Common myeloid progenitor, CD34-positive (primary cell): ENCODE measurements at regions not wholly inside any gene's neighbourhood (a gene's known extent, or its start where the extent isn't known, plus 50 kb on each side); places are given as distances from the start of the nearest gene placed in this dataset.
A peak's percentile ranks its signal among the peaks of the same experiment; 100 is the strongest.
"Not testable (repeated sequence)": the region's sequence is repeated elsewhere in the genome, so short reads cannot be mapped to it uniquely, and the experiment has no call there.

Source experiments
- CTCF ChIA-PET: fragments of 350-600 bp; sonication (Branson Sonifier 250); formaldehyde crosslinking; loops from one replicate; lab custom pipeline; 2021; ENCODE audit warnings: antibody characterized with exemption; lab: Charles Lee
- POLR2A ChIA-PET: fragments of 350-600 bp; sonication (Branson Sonifier 250); formaldehyde crosslinking; loops from one replicate; lab custom pipeline; 2021; ENCODE audit warnings: antibody characterized with exemption; lab: Charles Lee
- DNase-seq, 3 donors: peaks; one replicate each; pipeline versions ENCODE4 v3.0.0 to v3.0.0-alpha.2; 2013
- H3K27ac ChIP-seq, 2 experiments: 1 replicate in 1 of 2; 2 replicates in 1 of 2; pipeline ENCODE4 v1.7.0; 2013; ENCODE audit warnings: inconsistent platforms in 2 of 2, low read length in 2 of 2, mild to moderate bottlenecking in 2 of 2, low read depth in 1 of 2, moderate library complexity in 1 of 2; ENCODE audit not compliant: severe bottlenecking in 2 of 2, insufficient read depth in 1 of 2, poor library complexity in 1 of 2
- H3K27me3 ChIP-seq, 5 experiments: replicated peaks in 2 of 5; 1 replicate in 3 of 5; 2 replicates in 2 of 5; pipeline versions ENCODE4 v1.6.1 to v1.7.0; 2013; ENCODE audit warnings: low read length in 4 of 5, mild to moderate bottlenecking in 2 of 5, moderate library complexity in 2 of 5, inconsistent platforms in 1 of 5; ENCODE audit not compliant: insufficient read depth in 5 of 5, control insufficient read depth in 4 of 5
- H3K36me3 ChIP-seq, 4 experiments: 1 replicate in 2 of 4; 2 replicates in 2 of 4; pipeline versions ENCODE4 v1.6.1 to v1.7.0; 2013; ENCODE audit warnings: low read length in 3 of 4, control low read depth in 1 of 4, mild to moderate bottlenecking in 1 of 4; ENCODE audit not compliant: control insufficient read depth in 4 of 4, insufficient read depth in 4 of 4
- H3K4me1 ChIP-seq, 4 experiments: 1 replicate in 3 of 4; 2 replicates in 1 of 4; pipeline versions ENCODE4 v1.6.1 to v1.7.1; 2013; ENCODE audit warnings: low read length in 3 of 4, mild to moderate bottlenecking in 3 of 4, control low read depth in 1 of 4, inconsistent platforms in 1 of 4, moderate library complexity in 1 of 4; ENCODE audit not compliant: control insufficient read depth in 4 of 4, insufficient read depth in 4 of 4; ENCODE audit errors: control extremely low read depth in 1 of 4
- H3K4me3 ChIP-seq, 7 experiments: 1 replicate in 4 of 7; 2 replicates in 3 of 7; pipeline versions ENCODE4 v1.5.1 to v1.7.0; 2013; ENCODE audit warnings: mild to moderate bottlenecking in 7 of 7, low read length in 6 of 7, moderate library complexity in 6 of 7, inconsistent platforms in 2 of 7, low read depth in 2 of 7, control low read depth in 1 of 7; ENCODE audit not compliant: insufficient read depth in 4 of 7, control insufficient read depth in 1 of 7; ENCODE audit errors: extremely low read depth in 1 of 7
- H3K9me3 ChIP-seq, 5 experiments: 1 replicate in 4 of 5; 2 replicates in 1 of 5; pipeline versions ENCODE4 v1.6.1 to v1.7.1; 2013; ENCODE audit warnings: low read length in 4 of 5, mild to moderate bottlenecking in 2 of 5, inconsistent platforms in 1 of 5, low read depth in 1 of 5, moderate library complexity in 1 of 5; ENCODE audit not compliant: control insufficient read depth in 4 of 5, insufficient read depth in 2 of 5; ENCODE audit errors: control extremely low read depth in 1 of 5
- whole genome bisulfite sequencing: methylation state at CpG from one replicate; pipeline ENCODE4 v1.1.5; 2013; ENCODE audit not compliant: insufficient coverage; 5-methylcytosine and 5-hydroxymethylcytosine counted together

GRCh38 chr6:23775127-23775526 is 350.9 kb upstream of the NRSN1 start:
- Histone ChIP-seq H3K36me3 (no peaks in the 10 kb centered on the region), H3K9me3 (no peaks in the 10 kb centered on the region), H3K4me3 (no peak overlapping the region), H3K27me3 (no peaks in the 10 kb centered on the region), H3K27ac (no peak overlapping the region), H3K4me1 (no peaks in the 10 kb centered on the region)
- ChIA-PET CTCF (no interaction called here), POLR2A (no interaction called here)
- no peak for DNase-seq
- 78% methylated on average over 5 of the region's 5 CpGs for WGBS

- no peak overlapping the region for H3K4me3 ChIP-seq
- DNase-seq, result peak in 1 of 3 donors; percentile 0
- WGBS, result 67% methylated on average over 2 of the region's 2 CpGs
- no peaks in the 10 kb centered on the region for H3K9me3 ChIP-seq
- H3K27me3 ChIP-seq, result no peaks in the 10 kb centered on the region
- CTCF ChIA-PET, result no interaction called here
- H3K36me3 ChIP-seq, result no peaks in the 10 kb centered on the region
- H3K4me1 ChIP-seq, result no peaks in the 10 kb centered on the region
- no peak overlapping the region for H3K27ac ChIP-seq
- POLR2A ChIA-PET, result no interaction called here
Observed at GRCh38 chr6:23783901-23784300, 342.1 kb upstream of the NRSN1 start.

DNA sequence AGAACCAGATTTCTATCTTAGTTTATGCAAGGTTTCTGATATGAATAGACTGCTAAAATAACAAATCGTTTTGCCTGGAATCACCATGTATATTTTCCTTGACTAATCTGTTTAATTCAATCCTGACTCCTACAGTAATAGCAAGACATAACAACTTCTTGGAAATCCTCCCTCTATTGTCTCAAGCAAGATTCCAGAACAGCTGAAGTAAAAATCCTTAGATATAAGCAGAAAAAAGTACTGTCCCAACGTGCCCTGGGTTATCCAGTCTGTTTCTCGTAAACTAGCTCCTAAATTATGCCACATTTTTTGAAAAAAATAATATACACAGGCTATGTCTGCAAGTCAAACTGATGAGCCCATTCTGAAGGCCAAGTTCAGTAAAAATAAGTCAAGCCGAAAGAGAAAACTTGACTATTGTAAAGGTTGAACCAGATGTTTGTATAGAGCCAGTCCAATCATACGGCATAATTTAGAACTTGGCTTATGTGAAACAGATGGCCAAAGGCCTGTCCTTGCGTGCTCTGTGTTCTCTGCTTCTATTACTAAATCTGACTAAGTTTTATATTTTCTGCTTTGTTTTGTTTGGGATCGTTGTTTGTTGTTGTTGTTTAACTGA is 341.6 kb upstream of the NRSN1 start:
- Histone ChIP-seq H3K4me1 (no peaks in the 10 kb centered on the region), H3K9me3 (no peaks in the 10 kb centered on the region), H3K36me3 (no peaks in the 10 kb centered on the region), H3K27ac (no peak overlapping the region), H3K4me3 (no peak overlapping the region), H3K27me3 (no peaks in the 10 kb centered on the region)
- ChIA-PET POLR2A (no interaction called here), CTCF (no interaction called here)
- DNase-seq, result no peak
- WGBS, result 98% methylated on average over 6 of the region's 7 CpGs

GRCh38 chr6:23790756-23791155 is 335.3 kb upstream of the NRSN1 start:
- no peaks in the 10 kb centered on the region for H3K36me3 ChIP-seq
- H3K4me1 ChIP-seq, result no peaks in the 10 kb centered on the region
- H3K4me3 ChIP-seq, result no peak overlapping the region
- DNase-seq, result no peak
- ChIA-PET CTCF (no interaction called here), POLR2A (no interaction called here)
- no peaks in the 10 kb centered on the region for H3K27me3 ChIP-seq
- WGBS, result no CpG with 5 or more reads among the region's 2 CpGs
- no peak overlapping the region for H3K27ac ChIP-seq
- no peaks in the 10 kb centered on the region for H3K9me3 ChIP-seq

GRCh38 chr6:23797041-23797440 is 329.0 kb upstream of the NRSN1 start:
- Histone ChIP-seq H3K36me3 (no peaks in the 10 kb centered on the region), H3K4me1 (no peaks in the 10 kb centered on the region), H3K27me3 (no peaks in the 10 kb centered on the region), H3K27ac (no peak overlapping the region), H3K9me3 (no peaks in the 10 kb centered on the region), H3K4me3 (no peak overlapping the region)
- ChIA-PET POLR2A (no interaction called here), CTCF (no interaction called here)
- no CpG with 5 or more reads among the region's 1 CpG for WGBS
- no peak for DNase-seq

DNA sequence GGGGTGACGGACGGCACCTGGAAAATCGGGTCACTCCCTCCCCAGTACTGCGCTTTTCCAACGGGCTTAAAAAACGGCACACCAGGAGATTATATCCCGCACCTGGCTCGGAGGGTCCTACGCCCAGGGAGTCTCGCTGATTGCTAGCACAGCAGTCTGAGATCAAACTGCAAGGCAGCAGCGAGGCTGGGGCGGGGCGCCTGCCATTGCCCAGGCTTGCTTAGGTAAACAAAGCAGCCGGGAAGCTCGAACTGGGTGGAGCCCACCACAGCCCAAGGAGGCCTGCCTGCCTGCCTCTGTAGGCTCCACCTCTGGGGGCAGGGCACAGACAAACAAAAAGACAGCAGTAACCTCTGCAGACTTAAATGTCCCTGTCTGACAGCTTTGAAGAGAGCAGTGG is 321.7 kb upstream of the NRSN1 start:
- H3K4me1 ChIP-seq, H3K4me3 ChIP-seq, POLR2A ChIA-PET, H3K27ac ChIP-seq, DNase-seq, H3K36me3 ChIP-seq, H3K27me3 ChIP-seq, CTCF ChIA-PET, H3K9me3 ChIP-seq: not testable (repeated sequence)
- WGBS, result 93% methylated on average over 5 of the region's 15 CpGs

GRCh38 chr6:23821141-23821540 is 304.9 kb upstream of the NRSN1 start:
- H3K9me3 ChIP-seq, H3K27ac ChIP-seq, H3K27me3 ChIP-seq, CTCF ChIA-PET, H3K36me3 ChIP-seq, DNase-seq, POLR2A ChIA-PET, H3K4me3 ChIP-seq: not testable (repeated sequence)
- peaks cover 0 to 13% (median 5%) of the 10 kb centered on the region in 4 experiments for H3K4me1 ChIP-seq
- 100% methylated on average over 2 of the region's 5 CpGs for WGBS
